SK-N-SH treated with all-trans-retinoic acid at 6 μM for 48 hours (cell line): ENCODE measurements at regions not wholly inside any gene's neighbourhood (a gene's known extent, or its start where the extent isn't known, plus 50 kb on each side); places are given as distances from the start of the nearest gene placed in this dataset.

Experiments used
- ATAC-seq: fragments of 200-7000 bp; cut with Tn5 transposase; 3 replicates; pipeline ENCODE4 v1.9.1; 2020; ENCODE audit warnings: mild to moderate bottlenecking, moderate library complexity
- ARNTL ChIP-seq: fragments of 450-650 bp; formaldehyde crosslinking; IDR thresholded peaks from 2 replicates; pipeline ENCODE4 v1.5.0; 2020; ENCODE audit warnings: low read depth, mild to moderate bottlenecking, moderate library complexity, borderline replicate concordance
- BACH2 ChIP-seq: fragments of 250-450 bp; sonication (Bioruptor Pico); IDR thresholded peaks from 2 replicates; pipeline ENCODE4 v1.9.0; 2021; ENCODE audit warnings: mild to moderate bottlenecking, borderline replicate concordance
- CSDC2 ChIP-seq: fragments of 250-450 bp; sonication (Bioruptor Pico); IDR thresholded peaks from 2 replicates; pipeline ENCODE4 v1.5.0; 2020; ENCODE audit warnings: mild to moderate bottlenecking, moderate library complexity
- ESRRG ChIP-seq: fragments of 250-450 bp; sonication (Bioruptor Pico); IDR thresholded peaks from 2 replicates; pipeline ENCODE4 v1.6.1; 2021; ENCODE audit warnings: mild to moderate bottlenecking
- GLIS3 ChIP-seq: fragments of 250-450 bp; sonication (Bioruptor Pico); IDR thresholded peaks from 2 replicates; pipeline ENCODE4 v1.5.0; 2020; ENCODE audit warnings: mild to moderate bottlenecking, moderate library complexity
- ISL1 ChIP-seq: fragments of 250-450 bp; sonication (Bioruptor Pico); IDR thresholded peaks from 2 replicates; pipeline ENCODE4 v2.1.2; 2022; ENCODE audit warnings: mild to moderate bottlenecking, moderate library complexity
- PPARA ChIP-seq: fragments of 250-450 bp; sonication (Bioruptor Pico); IDR thresholded peaks from 2 replicates; pipeline ENCODE4 v1.5.0; 2020; ENCODE audit warnings: mild to moderate bottlenecking, borderline replicate concordance
- SNAI2 ChIP-seq: fragments of 250-450 bp; sonication (Bioruptor Pico); IDR thresholded peaks from 2 replicates; pipeline ENCODE4 v1.5.0; 2020; ENCODE audit warnings: mild to moderate bottlenecking, moderate library complexity
- TCF4 ChIP-seq: fragments of 250-450 bp; sonication (Bioruptor Pico); IDR thresholded peaks from 2 replicates; pipeline ENCODE4 v1.8.0; 2021; ENCODE audit warnings: mild to moderate bottlenecking, moderate library complexity, borderline replicate concordance
- TOX ChIP-seq: fragments of 250-450 bp; sonication (Bioruptor Pico); IDR thresholded peaks from 2 replicates; pipeline ENCODE4 v1.8.0; 2021; ENCODE audit warnings: mild to moderate bottlenecking, moderate library complexity, borderline replicate concordance
- ZC3H10 ChIP-seq: fragments of 250-450 bp; sonication (Bioruptor Pico); IDR thresholded peaks from 2 replicates; pipeline ENCODE4 v1.5.1; 2021; ENCODE audit warnings: mild to moderate bottlenecking, moderate library complexity
- ZFP3 ChIP-seq: fragments of 250-450 bp; sonication (Bioruptor Pico); IDR thresholded peaks from 2 replicates; pipeline ENCODE4 v1.5.0; 2020; ENCODE audit warnings: mild to moderate bottlenecking, moderate library complexity
- ZNF565 ChIP-seq: fragments of 450-650 bp; formaldehyde crosslinking; conservative IDR thresholded peaks from 2 replicates; pipeline ENCODE4 v1.5.0; 2020; ENCODE audit warnings: low read depth, mild to moderate bottlenecking, moderate library complexity
- ZNF70 ChIP-seq: fragments of 450-650 bp; formaldehyde crosslinking; IDR thresholded peaks from 2 replicates; pipeline ENCODE4 v1.5.0; 2020; ENCODE audit warnings: mild to moderate bottlenecking, moderate library complexity
- ZNF8 ChIP-seq: fragments of 450-650 bp; formaldehyde crosslinking; IDR thresholded peaks from 2 replicates; pipeline ENCODE4 v1.5.0; 2020; ENCODE audit warnings: mild to moderate bottlenecking, moderate library complexity
- TF ChIP-seq, protein P1 (sequence below): fragments of 250-450 bp; sonication (Bioruptor Pico); IDR thresholded peaks from 2 replicates; pipeline ENCODE4 v1.5.0; 2020; ENCODE audit warnings: mild to moderate bottlenecking, moderate library complexity
- TF ChIP-seq, protein P2 (sequence below): fragments of 250-450 bp; sonication (Bioruptor Pico); IDR thresholded peaks from 2 replicates; pipeline ENCODE4 v1.5.1; 2021; ENCODE audit warnings: mild to moderate bottlenecking, moderate library complexity
- TF ChIP-seq, protein P3 (sequence below): fragments of 250-450 bp; sonication (Bioruptor Pico); IDR thresholded peaks from 2 replicates; pipeline ENCODE4 v1.8.0; 2020; ENCODE audit warnings: mild to moderate bottlenecking, moderate library complexity, borderline replicate concordance

DNA sequence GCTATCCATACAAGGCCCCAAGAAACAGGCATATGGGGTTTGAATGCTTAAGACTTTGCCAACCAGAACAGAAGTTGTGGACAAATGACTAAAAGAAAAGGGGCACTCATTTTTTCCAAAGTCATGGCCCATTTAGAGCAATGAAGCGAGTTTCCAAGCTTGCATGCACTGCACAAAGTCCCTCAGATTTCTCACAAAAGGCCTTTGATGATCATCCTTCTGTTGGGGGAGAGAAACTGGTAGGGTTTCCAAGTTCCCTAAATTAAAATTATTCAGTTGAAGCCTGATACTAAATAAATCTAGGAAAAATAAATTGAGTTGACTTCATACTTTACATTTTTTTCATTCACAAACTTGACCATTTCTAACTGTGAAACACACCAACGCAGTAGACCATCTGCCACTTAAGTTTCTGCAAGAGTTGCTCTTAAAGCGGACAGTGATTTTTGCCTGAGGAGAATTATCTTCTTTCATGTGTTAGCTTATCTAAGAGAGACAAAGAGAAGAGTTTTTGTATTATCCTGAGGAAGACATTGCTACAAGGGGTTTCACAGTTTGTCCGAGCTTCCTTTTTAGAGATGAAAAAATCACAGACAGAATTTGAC lies 139.2 kb downstream of the SEC16B start (continued):
- TF ChIP-seq, protein P1, sequence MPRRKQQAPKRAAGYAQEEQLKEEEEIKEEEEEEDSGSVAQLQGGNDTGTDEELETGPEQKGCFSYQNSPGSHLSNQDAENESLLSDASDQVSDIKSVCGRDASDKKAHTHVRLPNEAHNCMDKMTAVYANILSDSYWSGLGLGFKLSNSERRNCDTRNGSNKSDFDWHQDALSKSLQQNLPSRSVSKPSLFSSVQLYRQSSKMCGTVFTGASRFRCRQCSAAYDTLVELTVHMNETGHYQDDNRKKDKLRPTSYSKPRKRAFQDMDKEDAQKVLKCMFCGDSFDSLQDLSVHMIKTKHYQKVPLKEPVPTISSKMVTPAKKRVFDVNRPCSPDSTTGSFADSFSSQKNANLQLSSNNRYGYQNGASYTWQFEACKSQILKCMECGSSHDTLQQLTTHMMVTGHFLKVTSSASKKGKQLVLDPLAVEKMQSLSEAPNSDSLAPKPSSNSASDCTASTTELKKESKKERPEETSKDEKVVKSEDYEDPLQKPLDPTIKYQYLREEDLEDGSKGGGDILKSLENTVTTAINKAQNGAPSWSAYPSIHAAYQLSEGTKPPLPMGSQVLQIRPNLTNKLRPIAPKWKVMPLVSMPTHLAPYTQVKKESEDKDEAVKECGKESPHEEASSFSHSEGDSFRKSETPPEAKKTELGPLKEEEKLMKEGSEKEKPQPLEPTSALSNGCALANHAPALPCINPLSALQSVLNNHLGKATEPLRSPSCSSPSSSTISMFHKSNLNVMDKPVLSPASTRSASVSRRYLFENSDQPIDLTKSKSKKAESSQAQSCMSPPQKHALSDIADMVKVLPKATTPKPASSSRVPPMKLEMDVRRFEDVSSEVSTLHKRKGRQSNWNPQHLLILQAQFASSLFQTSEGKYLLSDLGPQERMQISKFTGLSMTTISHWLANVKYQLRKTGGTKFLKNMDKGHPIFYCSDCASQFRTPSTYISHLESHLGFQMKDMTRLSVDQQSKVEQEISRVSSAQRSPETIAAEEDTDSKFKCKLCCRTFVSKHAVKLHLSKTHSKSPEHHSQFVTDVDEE = no peak
- TF ChIP-seq BACH2 (CRISPR knock-in tag) (no peak), SNAI2 (CRISPR knock-in tag) (no peak), TCF4 (CRISPR knock-in tag) (no peak), ZNF565 (CRISPR knock-in tag) (no peak), ZNF8 (CRISPR knock-in tag) (no peak), CSDC2 (CRISPR knock-in tag) (no peak), ZC3H10 (CRISPR knock-in tag) (no peak), ESRRG (CRISPR knock-in tag) (no peak), GLIS3 (CRISPR knock-in tag) (no peak), ARNTL (CRISPR knock-in tag) (no peak), PPARA (CRISPR knock-in tag) (no peak), ZNF70 (CRISPR knock-in tag) (no peak)
- TF ChIP-seq, protein P2, sequence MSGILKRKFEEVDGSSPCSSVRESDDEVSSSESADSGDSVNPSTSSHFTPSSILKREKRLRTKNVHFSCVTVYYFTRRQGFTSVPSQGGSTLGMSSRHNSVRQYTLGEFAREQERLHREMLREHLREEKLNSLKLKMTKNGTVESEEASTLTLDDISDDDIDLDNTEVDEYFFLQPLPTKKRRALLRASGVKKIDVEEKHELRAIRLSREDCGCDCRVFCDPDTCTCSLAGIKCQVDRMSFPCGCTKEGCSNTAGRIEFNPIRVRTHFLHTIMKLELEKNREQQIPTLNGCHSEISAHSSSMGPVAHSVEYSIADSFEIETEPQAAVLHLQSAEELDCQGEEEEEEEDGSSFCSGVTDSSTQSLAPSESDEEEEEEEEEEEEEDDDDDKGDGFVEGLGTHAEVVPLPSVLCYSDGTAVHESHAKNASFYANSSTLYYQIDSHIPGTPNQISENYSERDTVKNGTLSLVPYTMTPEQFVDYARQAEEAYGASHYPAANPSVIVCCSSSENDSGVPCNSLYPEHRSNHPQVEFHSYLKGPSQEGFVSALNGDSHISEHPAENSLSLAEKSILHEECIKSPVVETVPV = no peak
- TF ChIP-seq, all 23 proteins: peak for 0

DNA sequence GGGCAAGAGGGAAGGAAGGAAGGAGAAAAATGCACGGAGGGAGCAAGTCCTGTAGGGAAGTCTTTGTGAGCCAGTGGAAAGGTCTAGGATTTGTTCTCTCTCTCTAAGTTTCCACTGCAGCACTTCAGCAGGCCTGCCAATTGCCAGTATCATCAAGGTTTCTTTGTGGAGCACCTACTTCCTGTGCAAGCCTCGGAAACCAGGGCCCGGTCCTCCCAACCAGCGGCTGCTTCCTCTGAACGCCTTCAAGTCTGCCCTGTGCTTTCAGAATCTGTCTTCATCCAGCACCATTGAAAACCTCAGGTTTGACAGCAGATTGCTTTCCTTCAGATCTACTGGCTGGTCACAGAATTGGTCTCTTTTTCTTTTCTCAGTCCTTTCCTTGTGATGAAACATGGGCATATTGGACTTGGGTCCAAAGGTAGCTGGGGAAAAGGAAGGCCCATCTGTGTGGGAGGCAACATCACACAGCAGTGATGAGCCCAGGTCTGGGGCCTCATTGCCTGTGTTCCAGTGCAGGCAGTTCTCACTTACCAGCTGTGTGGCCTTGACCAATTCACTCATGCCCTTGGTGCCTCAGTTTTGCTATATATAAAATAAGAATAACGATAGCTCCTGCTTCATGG lies 144.5 kb downstream of the SEC16B start:
- no peak for ATAC-seq
- TF ChIP-seq ZFP3 (CRISPR knock-in tag) = no peak
- TF ChIP-seq TOX = no peak
- TF ChIP-seq, protein P3, sequence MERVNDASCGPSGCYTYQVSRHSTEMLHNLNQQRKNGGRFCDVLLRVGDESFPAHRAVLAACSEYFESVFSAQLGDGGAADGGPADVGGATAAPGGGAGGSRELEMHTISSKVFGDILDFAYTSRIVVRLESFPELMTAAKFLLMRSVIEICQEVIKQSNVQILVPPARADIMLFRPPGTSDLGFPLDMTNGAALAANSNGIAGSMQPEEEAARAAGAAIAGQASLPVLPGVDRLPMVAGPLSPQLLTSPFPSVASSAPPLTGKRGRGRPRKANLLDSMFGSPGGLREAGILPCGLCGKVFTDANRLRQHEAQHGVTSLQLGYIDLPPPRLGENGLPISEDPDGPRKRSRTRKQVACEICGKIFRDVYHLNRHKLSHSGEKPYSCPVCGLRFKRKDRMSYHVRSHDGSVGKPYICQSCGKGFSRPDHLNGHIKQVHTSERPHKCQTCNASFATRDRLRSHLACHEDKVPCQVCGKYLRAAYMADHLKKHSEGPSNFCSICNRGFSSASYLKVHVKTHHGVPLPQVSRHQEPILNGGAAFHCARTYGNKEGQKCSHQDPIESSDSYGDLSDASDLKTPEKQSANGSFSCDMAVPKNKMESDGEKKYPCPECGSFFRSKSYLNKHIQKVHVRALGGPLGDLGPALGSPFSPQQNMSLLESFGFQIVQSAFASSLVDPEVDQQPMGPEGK (CRISPR knock-in tag) = no peak

DNA sequence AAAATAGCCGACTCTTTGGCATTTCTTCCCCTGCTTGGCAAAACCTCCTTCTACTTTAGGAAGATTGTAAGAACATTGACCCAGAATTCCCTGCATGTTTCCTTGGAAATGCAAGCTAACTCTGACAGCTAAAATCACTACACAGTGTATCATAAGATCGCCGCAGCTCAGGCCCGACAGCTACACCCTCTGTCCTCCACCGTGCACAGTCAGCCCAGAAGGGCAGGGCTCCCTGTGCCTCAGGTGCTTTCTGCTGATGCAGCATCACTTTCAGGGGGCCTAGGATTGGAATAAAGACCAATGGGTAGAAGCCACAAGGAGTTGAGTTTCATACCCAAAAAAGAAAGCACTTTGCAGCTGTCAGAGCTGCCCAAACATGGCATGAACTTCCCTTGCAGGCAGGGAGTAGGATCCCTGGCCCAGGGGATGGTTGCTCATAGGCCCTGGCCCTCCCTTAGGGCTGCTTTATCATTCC lies 145.3 kb downstream of the SEC16B start:
- TF ChIP-seq ZNF8 (CRISPR knock-in tag) (no peak), TOX (no peak), ARNTL (CRISPR knock-in tag) (no peak), ZFP3 (CRISPR knock-in tag) (no peak), ISL1 (CRISPR knock-in tag) (no peak)
- no peak for ATAC-seq

DNA sequence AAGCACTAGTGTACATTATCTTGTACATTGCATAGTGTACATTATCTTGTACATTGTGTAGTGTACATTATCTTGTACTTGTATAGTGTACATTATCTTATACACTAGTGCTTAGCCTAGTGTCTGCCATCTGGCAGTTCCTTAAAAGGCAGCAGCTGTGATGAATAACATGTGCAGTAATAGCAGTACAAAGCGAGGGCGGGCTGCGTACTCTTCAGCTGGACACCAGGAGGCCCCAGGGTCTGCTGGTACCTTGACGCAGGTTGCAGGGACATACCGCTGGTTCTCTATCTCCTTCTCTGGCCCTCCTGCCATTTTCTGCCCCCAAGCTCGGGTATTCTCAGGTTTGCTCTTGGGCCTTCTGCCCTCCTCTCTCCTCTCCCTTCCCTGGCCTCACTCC lies 149.6 kb downstream of the SEC16B start:
- TF ChIP-seq BACH2 (CRISPR knock-in tag) = no peak
- TF ChIP-seq, all 23 proteins: peak for 0
- ATAC-seq = no peak

DNA sequence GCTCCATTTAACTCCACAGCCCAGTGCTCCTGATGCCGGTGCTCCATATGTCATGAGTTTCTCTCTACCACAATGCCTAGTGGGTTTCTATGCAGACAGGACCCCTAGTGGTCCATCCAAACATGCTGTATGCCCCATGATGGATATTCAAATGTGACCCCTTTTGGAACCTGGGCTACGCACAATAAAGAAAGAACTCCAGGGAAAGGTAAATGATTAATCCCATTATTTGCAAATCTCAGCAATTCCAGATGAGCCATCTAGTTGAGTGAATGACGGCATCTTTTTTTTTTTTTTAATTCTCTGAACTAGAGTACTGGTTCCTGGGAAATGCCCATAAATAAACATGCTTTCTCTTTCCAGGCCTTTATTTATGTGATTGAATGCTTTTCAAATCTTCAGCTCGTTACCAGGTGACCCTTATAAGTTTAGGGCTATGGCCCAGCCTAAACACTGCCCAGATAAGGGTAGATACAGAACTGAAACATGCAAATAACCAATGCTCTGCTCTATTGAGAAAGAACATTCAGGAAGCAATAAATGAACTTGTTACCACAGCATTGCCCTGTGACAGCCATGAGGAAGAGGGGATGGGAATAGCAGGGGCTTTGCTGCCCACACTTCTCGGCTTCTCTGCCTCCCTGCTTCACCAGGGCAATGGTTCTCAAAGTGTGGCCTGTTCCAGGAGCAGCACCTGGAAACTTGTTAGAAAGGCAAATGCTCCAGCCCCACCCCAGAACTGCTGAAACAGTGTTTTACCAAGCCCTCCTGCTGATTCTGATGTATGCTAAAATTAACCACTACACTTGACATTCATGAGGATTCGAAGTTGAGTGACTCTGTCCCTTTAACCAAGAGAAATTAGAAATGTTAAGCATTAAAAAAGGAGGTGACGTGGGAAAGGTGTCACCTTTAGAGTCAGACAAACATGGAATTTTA lies 151.7 kb downstream of the SEC16B start:
- TF ChIP-seq, protein P1 = no peak
- TF ChIP-seq ZNF70 (CRISPR knock-in tag) = no peak
- no peak for TF ChIP-seq GLIS3 (CRISPR knock-in tag)
- no peak for TF ChIP-seq ZNF8 (CRISPR knock-in tag)
- TF ChIP-seq ESRRG (CRISPR knock-in tag) = no peak
- no peak for ATAC-seq
